Neural cell (in vitro differentiated cells): ENCODE measurements at regions not wholly inside any gene's neighbourhood (a gene's known extent, or its start where the extent isn't known, plus 50 kb on each side); places are given as distances from the start of the nearest gene placed in this dataset.

Experiments used
- CTCF ChIP-seq: fragments of 450-650 bp; IDR thresholded peaks from 2 replicates; pipeline ENCODE4 v1.5.1; 2014; ENCODE audit warnings: antibody characterized with exemption, mild to moderate bottlenecking, moderate library complexity; ENCODE audit not compliant: poor library complexity, severe bottlenecking
- EP300 ChIP-seq: fragments of 450-650 bp; conservative IDR thresholded peaks from 2 replicates; pipeline ENCODE4 v1.6.1; 2014; ENCODE audit warnings: antibody characterized with exemption, mild to moderate bottlenecking, moderate library complexity; ENCODE audit not compliant: poor library complexity, severe bottlenecking
- EZH2 ChIP-seq: fragments of 200-600, 300-800 bp; shearing (Covaris generic), sonication (generic); IDR thresholded peaks from 2 replicates; pipeline ENCODE4 v1.6.1; 2014; ENCODE audit warnings: antibody characterized with exemption, low read length, borderline replicate concordance, mild to moderate bottlenecking; ENCODE audit not compliant: insufficient read depth, poor library complexity, severe bottlenecking
- MXI1 ChIP-seq: fragments of 450-650 bp; conservative IDR thresholded peaks from 2 replicates; pipeline ENCODE4 v1.6.1; 2014; ENCODE audit warnings: antibody characterized with exemption, mild to moderate bottlenecking; ENCODE audit not compliant: poor library complexity, severe bottlenecking
- POLR2AphosphoS5 ChIP-seq: IDR thresholded peaks from 2 replicates; pipeline ENCODE4 v1.6.1; 2012
- RAD21 ChIP-seq: fragments of 450-650 bp; conservative IDR thresholded peaks from 2 replicates; pipeline ENCODE4 v1.6.1; 2014; ENCODE audit warnings: antibody characterized with exemption, mild to moderate bottlenecking, moderate library complexity
- REST ChIP-seq: IDR thresholded peaks from 2 replicates; pipeline ENCODE4 v1.6.1; 2012; ENCODE audit warnings: borderline replicate concordance
- SMC3 ChIP-seq: fragments of 450-650 bp; conservative IDR thresholded peaks from 2 replicates; pipeline ENCODE4 v1.6.1; 2014; ENCODE audit warnings: antibody characterized with exemption, mild to moderate bottlenecking, moderate library complexity; ENCODE audit not compliant: poor library complexity
- TAF1 ChIP-seq: IDR thresholded peaks from 2 replicates; pipeline ENCODE4 v1.6.1; 2012; ENCODE audit warnings: low read depth

GRCh38 chr1:88357729-88358128 is 326.3 kb upstream of the PKN2 start:
- TF ChIP-seq CTCF (no peak), RAD21 (no peak), POLR2AphosphoS5 (no peak), TAF1 (no peak), EZH2 (no peak), MXI1 (no peak), EP300 (no peak), REST (no peak), SMC3 (no peak)
